Endodermal cell (in vitro differentiated cells): ENCODE measurements at regions not wholly inside any gene's neighbourhood (a gene's known extent, or its start where the extent isn't known, plus 50 kb on each side); places are given as distances from the start of the nearest gene placed in this dataset.
A peak's percentile ranks its signal among the peaks of the same experiment; 100 is the strongest.

Source experiments
- DNase-seq: peaks from one replicate; pipeline ENCODE4 v3.0.0-alpha.2; 2017
- H3K27ac ChIP-seq: 2 replicates; pipeline ENCODE4 v1.5.1; 2013; ENCODE audit warnings: mild to moderate bottlenecking, low read depth, low read length, moderate library complexity
- H3K27me3 ChIP-seq: 2 replicates; pipeline ENCODE4 v1.6.1; 2013; ENCODE audit warnings: mild to moderate bottlenecking, low read length, moderate library complexity; ENCODE audit not compliant: insufficient read depth, control insufficient read depth, poor library complexity, severe bottlenecking
- H3K36me3 ChIP-seq: 2 replicates; pipeline ENCODE4 v1.7.0; 2013; ENCODE audit warnings: mild to moderate bottlenecking, low read length, moderate library complexity; ENCODE audit not compliant: control insufficient read depth, insufficient read depth
- H3K4me1 ChIP-seq: one replicate; pipeline ENCODE4 v1.7.0; 2013; ENCODE audit warnings: low read length; ENCODE audit not compliant: control insufficient read depth, insufficient read depth
- H3K4me3 ChIP-seq: 2 replicates; pipeline ENCODE4 v1.5.1; 2013; ENCODE audit warnings: mild to moderate bottlenecking, low read length, moderate library complexity
- H3K9ac ChIP-seq: 2 replicates; pipeline ENCODE4 v1.6.1; 2013; ENCODE audit warnings: mild to moderate bottlenecking, low read length, moderate library complexity; ENCODE audit not compliant: poor library complexity, severe bottlenecking; ENCODE audit errors: extremely low read depth
- H3K9me3 ChIP-seq: 2 replicates; pipeline ENCODE4 v1.6.1; 2013; ENCODE audit warnings: mild to moderate bottlenecking, low read length, moderate library complexity; ENCODE audit not compliant: control insufficient read depth
- H3K27ac Mint-ChIP-seq: 2 replicates; pipeline ENCODE4 v1.8.0; 2020; ENCODE audit warnings: mixed read lengths
- H3K27me3 Mint-ChIP-seq: 2 replicates; pipeline ENCODE4 v1.8.0; 2021; ENCODE audit warnings: mild to moderate bottlenecking, mixed read lengths; ENCODE audit not compliant: insufficient read depth
- H3K36me3 Mint-ChIP-seq: 2 replicates; pipeline ENCODE4 v1.8.0; 2020; ENCODE audit warnings: low read depth, mixed read lengths
- H3K4me1 Mint-ChIP-seq: 2 replicates; pipeline ENCODE4 v1.8.0; 2020; ENCODE audit warnings: mixed read lengths
- H3K4me3 Mint-ChIP-seq: 2 replicates; pipeline ENCODE4 v1.8.0; 2020; ENCODE audit warnings: mild to moderate bottlenecking, moderate library complexity, mixed read lengths
- H3K9me3 Mint-ChIP-seq: 2 replicates; pipeline ENCODE4 v1.8.0; 2020; ENCODE audit warnings: mild to moderate bottlenecking, mixed read lengths
- WGBS, 2 experiments: methylation state at CpG; one replicate each; pipeline versions ENCODE4 v1.1.5 to v1.1.7; 2013; ENCODE audit warnings: missing lambda C conversion rate in 2 of 2, mixed read lengths in 1 of 2; ENCODE audit not compliant: insufficient coverage in 1 of 2, insufficient read length in 1 of 2; 5-methylcytosine and 5-hydroxymethylcytosine counted together
- TF ChIP-seq, protein P1 (sequence below): fragments of 200-600 bp; sonication (generic); conservative IDR thresholded peaks from 2 replicates; pipeline ENCODE4 v1.5.0; 2021; ENCODE audit warnings: antibody characterized with exemption, mild to moderate bottlenecking

DNA sequence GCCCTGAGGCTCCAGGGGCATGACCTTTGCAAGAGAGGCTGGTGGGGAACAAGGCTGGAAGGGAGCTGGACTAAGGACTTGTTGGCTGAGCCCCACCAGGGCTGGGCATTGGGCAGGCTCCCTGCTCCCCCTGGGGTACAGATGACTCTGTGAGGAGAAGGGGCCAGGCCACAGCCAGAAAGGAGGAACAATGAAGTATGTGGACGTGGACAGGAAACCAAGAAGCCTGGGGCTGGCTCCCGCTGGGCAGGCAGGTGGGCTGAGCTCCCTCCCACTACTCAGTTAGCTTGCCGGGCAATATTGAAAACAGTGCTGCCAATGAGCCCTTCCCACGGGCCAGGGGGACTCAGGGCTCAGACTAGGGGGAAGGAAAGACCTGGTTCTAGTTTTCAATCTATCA is 66.1 kb upstream of the SPTLC1 start:
- no peak overlapping the region for H3K9ac ChIP-seq
- peaks cover 10% of the 10 kb centered on the region for H3K9me3 ChIP-seq

DNA sequence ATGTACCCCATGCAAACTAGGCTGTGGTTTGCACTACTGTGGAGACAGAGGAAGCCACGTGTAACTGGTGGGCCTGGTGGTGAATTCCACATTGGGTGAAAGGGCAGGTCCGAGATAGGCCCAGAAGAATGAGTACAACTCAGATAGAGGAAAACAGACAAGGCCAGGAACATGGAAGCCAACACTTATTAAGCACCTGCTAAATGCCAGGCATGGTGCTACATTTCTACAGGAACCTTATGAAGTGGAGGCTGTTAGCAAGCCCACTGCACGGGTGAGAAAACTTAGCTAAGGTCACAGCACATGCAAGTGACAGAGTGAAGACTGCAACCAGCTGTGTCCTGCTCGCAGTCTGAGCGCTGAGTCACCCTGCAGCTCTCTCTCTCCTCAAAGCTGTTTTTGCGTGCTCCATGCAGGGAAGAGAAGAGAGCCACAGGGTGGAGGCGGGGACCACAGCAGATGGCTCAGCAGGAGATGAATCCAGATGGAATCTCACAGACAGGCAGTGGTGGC is 65.5 kb upstream of the SPTLC1 start:
- Mint-ChIP-seq H3K4me3 (no peak overlapping the region), H3K27me3 (peaks cover 2% of the 10 kb centered on the region), H3K27ac (peak overlapping the region; percentile 45), H3K9me3 (peaks cover 9% of the 10 kb centered on the region), H3K36me3 (no peaks in the 10 kb centered on the region), H3K4me1 (peaks cover 6% of the 10 kb centered on the region)
- Histone ChIP-seq H3K36me3 (no peaks in the 10 kb centered on the region), H3K27ac (no peak overlapping the region), H3K4me1 (peaks cover 3% of the 10 kb centered on the region), H3K27me3 (no peaks in the 10 kb centered on the region), H3K9ac (no peak overlapping the region), H3K4me3 (no peak overlapping the region), H3K9me3 (peaks cover 10% of the 10 kb centered on the region)
- peak; percentile 85 for DNase-seq
- WGBS, 2 experiments, result 73% methylated on average over 4 to 7 of the region's 7 CpGs
- TF ChIP-seq, protein P1, sequence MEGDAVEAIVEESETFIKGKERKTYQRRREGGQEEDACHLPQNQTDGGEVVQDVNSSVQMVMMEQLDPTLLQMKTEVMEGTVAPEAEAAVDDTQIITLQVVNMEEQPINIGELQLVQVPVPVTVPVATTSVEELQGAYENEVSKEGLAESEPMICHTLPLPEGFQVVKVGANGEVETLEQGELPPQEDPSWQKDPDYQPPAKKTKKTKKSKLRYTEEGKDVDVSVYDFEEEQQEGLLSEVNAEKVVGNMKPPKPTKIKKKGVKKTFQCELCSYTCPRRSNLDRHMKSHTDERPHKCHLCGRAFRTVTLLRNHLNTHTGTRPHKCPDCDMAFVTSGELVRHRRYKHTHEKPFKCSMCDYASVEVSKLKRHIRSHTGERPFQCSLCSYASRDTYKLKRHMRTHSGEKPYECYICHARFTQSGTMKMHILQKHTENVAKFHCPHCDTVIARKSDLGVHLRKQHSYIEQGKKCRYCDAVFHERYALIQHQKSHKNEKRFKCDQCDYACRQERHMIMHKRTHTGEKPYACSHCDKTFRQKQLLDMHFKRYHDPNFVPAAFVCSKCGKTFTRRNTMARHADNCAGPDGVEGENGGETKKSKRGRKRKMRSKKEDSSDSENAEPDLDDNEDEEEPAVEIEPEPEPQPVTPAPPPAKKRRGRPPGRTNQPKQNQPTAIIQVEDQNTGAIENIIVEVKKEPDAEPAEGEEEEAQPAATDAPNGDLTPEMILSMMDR, result no peak

More for the DNA sequence above, 66.1 kb upstream of the SPTLC1 start:
- Histone ChIP-seq H3K36me3 (no peaks in the 10 kb centered on the region), H3K27me3 (no peaks in the 10 kb centered on the region), H3K27ac (no peak overlapping the region), H3K4me3 (peak overlapping the region; percentile 45), H3K4me1 (peaks cover 3% of the 10 kb centered on the region)
- DNase-seq, result no peak
- WGBS, 2 experiments, result 60 to 79% methylated on average over 1 to 4 of the region's 4 CpGs
- no peak overlapping the region for H3K4me3 Mint-ChIP-seq
- peaks cover 9% of the 10 kb centered on the region for H3K9me3 Mint-ChIP-seq
- peaks cover 6% of the 10 kb centered on the region for H3K4me1 Mint-ChIP-seq
- H3K36me3 Mint-ChIP-seq, result no peaks in the 10 kb centered on the region
- H3K27me3 Mint-ChIP-seq, result peaks cover 2% of the 10 kb centered on the region
- no peak overlapping the region for H3K27ac Mint-ChIP-seq
- TF ChIP-seq, protein P1, result no peak

DNA sequence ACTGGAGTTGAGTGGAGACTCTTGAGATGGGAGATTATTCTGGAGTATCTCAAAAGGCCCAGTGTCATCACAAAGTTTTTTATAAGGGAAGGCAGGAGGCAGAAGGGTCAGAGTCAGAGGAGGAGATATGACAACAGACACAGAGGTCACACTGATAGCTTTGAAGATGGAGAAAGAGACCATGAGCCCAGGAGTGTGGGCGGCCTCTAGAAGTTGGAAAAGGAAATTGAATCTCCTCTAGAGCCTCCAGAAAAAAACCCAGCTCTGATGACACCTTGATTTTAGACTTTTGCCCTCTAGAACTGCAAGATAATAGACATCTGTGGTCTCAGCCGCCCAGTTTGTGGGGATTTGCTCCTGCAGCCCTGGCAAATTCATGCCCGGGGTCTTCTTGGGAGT is 64.8 kb upstream of the SPTLC1 start:
- Mint-ChIP-seq H3K27me3 (peaks cover 2% of the 10 kb centered on the region), H3K4me1 (peaks cover 6% of the 10 kb centered on the region), H3K36me3 (no peaks in the 10 kb centered on the region), H3K9me3 (peaks cover 9% of the 10 kb centered on the region), H3K27ac (no peak overlapping the region), H3K4me3 (no peak overlapping the region)
- H3K9me3 ChIP-seq, result peaks cover 10% of the 10 kb centered on the region
- H3K36me3 ChIP-seq, result no peaks in the 10 kb centered on the region
- 86 to 96% methylated on average over 3 of the region's 3 CpGs for WGBS, 2 experiments
- no peak overlapping the region for H3K27ac ChIP-seq
- H3K4me3 ChIP-seq, result no peak overlapping the region
- H3K9ac ChIP-seq, result no peak overlapping the region
- H3K4me1 ChIP-seq, result peaks cover 3% of the 10 kb centered on the region
- no peaks in the 10 kb centered on the region for H3K27me3 ChIP-seq
- TF ChIP-seq, protein P1, result no peak
- peak; percentile 31 for DNase-seq
